ENCODE measurements at regions not wholly inside any gene's neighbourhood (a gene's known extent, or its start where the extent isn't known, plus 50 kb on each side); places are given as distances from the start of the nearest gene placed in this dataset.

DNA sequence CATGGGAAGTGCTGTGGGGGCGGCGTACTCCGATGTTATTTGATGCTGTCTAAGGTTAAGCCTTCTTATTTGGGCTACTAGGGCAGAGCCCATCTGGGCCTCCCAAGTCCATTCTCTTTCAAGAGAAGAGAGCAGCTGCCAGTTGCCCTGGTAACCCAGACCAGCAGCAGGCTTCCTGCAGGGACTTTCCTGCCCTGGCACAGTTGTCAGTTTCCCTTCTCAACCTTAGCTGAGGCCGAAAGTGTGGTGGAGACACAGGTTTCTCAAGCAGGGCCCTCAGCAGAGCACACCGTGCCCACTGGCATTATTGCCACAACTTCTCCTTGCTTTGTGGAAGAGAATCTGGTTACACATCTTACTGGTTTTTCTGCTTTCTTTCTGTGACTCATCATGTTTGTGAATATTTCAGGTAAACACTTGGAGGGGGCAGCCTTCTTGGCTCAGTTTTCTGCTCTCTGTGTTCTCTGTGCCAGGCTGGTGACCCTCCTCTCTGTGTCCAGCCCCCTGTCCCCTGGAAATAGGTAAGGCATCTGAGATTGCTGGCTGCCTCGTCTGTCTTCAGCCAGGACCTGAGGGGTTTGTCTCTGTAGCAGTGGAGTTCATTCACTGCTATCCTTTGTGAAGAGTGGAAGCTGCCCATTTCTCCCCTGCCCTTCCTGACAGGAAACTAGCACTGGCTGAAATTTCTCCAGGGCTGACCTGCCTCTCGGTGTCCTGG lies 111.0 kb downstream of the B3GNT2 start:
- Histone ChIP-seq H3K9me2 (ENCODE audit: insufficient read depth) (no peaks in the 10 kb centered on the region), H3K27me3 (ENCODE audit: insufficient read depth, low read depth) (no peaks in the 10 kb centered on the region), H3K4me3 (peak overlapping the region; percentile 46), H3F3A (ENCODE audit: insufficient read depth, low read depth) (peaks cover 63% of the 10 kb centered on the region), H4K20me1 (ENCODE audit: insufficient read depth) (no peaks in the 10 kb centered on the region), H3K4me2 (peak overlapping the region; percentile 85), H3K9me3 (ENCODE audit: insufficient read depth, low read depth) (no peaks in the 10 kb centered on the region), H3K79me2 (ENCODE audit: low read depth) (no peaks in the 10 kb centered on the region), H2AFZ (peak overlapping the region; percentile 74), H3K36me3 (ENCODE audit: low read depth) (no peaks in the 10 kb centered on the region), H3K27ac (peak overlapping the region; percentile 99), H3K4me1 (replicated peaks; ENCODE audit: insufficient read depth) (peaks cover 63% of the 10 kb centered on the region)
- POLR2A ChIA-PET (ENCODE audit: unreplicated experiment), result interaction anchor here (0.7 kb wide), 1 partner anchor 919 kb away, joined by 4 read pairs; no protein-coding TSS in a partner anchor
- DNase-seq, result peak; percentile 81 to 99
- TSS peak; percentile 69 for BruUV-seq (replicated peaks)
- intact Hi-C loops (cut with micrococcal nuclease; ENCODE audit: unreplicated experiment), result loop anchor here (1.0 to 10.0 kb wide), 5 partner anchors 111 to 545 kb away; partner anchors contain the start of genes B3GNT2 and EHBP1
- CTCF ChIA-PET, result interaction anchor here (0.7 kb wide), 1 partner anchor 104 kb away, joined by 8 read pairs; no protein-coding TSS in a partner anchor
- TF ChIP-seq, protein P1, sequence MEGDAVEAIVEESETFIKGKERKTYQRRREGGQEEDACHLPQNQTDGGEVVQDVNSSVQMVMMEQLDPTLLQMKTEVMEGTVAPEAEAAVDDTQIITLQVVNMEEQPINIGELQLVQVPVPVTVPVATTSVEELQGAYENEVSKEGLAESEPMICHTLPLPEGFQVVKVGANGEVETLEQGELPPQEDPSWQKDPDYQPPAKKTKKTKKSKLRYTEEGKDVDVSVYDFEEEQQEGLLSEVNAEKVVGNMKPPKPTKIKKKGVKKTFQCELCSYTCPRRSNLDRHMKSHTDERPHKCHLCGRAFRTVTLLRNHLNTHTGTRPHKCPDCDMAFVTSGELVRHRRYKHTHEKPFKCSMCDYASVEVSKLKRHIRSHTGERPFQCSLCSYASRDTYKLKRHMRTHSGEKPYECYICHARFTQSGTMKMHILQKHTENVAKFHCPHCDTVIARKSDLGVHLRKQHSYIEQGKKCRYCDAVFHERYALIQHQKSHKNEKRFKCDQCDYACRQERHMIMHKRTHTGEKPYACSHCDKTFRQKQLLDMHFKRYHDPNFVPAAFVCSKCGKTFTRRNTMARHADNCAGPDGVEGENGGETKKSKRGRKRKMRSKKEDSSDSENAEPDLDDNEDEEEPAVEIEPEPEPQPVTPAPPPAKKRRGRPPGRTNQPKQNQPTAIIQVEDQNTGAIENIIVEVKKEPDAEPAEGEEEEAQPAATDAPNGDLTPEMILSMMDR (conservative IDR thresholded peaks at IDR 0.05), result no peak
- no peak for TF ChIP-seq EZH2 (IDR thresholded peaks at IDR 0.05; ENCODE audit: low read depth)

GRCh38 chr2:62305421-62306176 lies 109.7 kb downstream of the B3GNT2 start:
- H3K27me3 ChIP-seq (ENCODE audit: insufficient read depth, low read depth), result no peaks in the 10 kb centered on the region
- ChIA-PET CTCF (interaction anchor here (0.6 to 1.2 kb wide), 2 partner anchors 51 to 106 kb away, joined by 3 to 6 read pairs; no protein-coding TSS in a partner anchor), POLR2A (ENCODE audit: unreplicated experiment) (interaction anchor here (0.5 kb wide), 1 partner anchor 48 kb away, joined by 3 read pairs; no protein-coding TSS in a partner anchor)
- H3K9me3 ChIP-seq (ENCODE audit: insufficient read depth, low read depth), result no peaks in the 10 kb centered on the region
- TSS peak; percentile 14 for BruUV-seq (replicated peaks)
- H3K36me3 ChIP-seq (ENCODE audit: low read depth), result no peaks in the 10 kb centered on the region
- H3K79me2 ChIP-seq (ENCODE audit: low read depth), result no peaks in the 10 kb centered on the region
- 0 out of 2 replicates have a peak overlapping the region, but pooled peaks have one; percentile 14 for H2AFZ ChIP-seq
- TF ChIP-seq, protein P1 (conservative IDR thresholded peaks at IDR 0.05), result no peak
- TF ChIP-seq EZH2 (IDR thresholded peaks at IDR 0.05; ENCODE audit: low read depth), result no peak
- peak overlapping the region; percentile 85 for H3K4me2 ChIP-seq
- H3K4me1 ChIP-seq (replicated peaks; ENCODE audit: insufficient read depth), result peaks cover 64% of the 10 kb centered on the region
- H3K27ac ChIP-seq, result peak overlapping the region; percentile 99
- intact Hi-C loops (cut with micrococcal nuclease; ENCODE audit: unreplicated experiment), result loop anchor here (1.0 to 10.0 kb wide), 7 partner anchors 50 to 543 kb away; partner anchors contain the start of gene EHBP1
- H3K9me2 ChIP-seq (ENCODE audit: insufficient read depth), result no peaks in the 10 kb centered on the region
- peaks cover 63% of the 10 kb centered on the region for H3F3A ChIP-seq (ENCODE audit: insufficient read depth, low read depth)
- peak in 1 of 2 experiments; percentile 60 for DNase-seq
- H3K4me3 ChIP-seq, result peak overlapping the region; percentile 11; the same call in 1 of the 2 replicates
- no peaks in the 10 kb centered on the region for H4K20me1 ChIP-seq (ENCODE audit: insufficient read depth)

All from PC-9 (cell line).